GM21447 (cell line): ENCODE measurements at regions not wholly inside any gene's neighbourhood (a gene's known extent, or its start where the extent isn't known, plus 50 kb on each side); places are given as distances from the start of the nearest gene placed in this dataset.

Experiments used
- ATAC-seq: cut with Tn5 transposase; IDR thresholded peaks from one replicate; pipeline ENCODE4 v1.9.1; 2021; ENCODE audit not compliant: unreplicated experiment

DNA sequence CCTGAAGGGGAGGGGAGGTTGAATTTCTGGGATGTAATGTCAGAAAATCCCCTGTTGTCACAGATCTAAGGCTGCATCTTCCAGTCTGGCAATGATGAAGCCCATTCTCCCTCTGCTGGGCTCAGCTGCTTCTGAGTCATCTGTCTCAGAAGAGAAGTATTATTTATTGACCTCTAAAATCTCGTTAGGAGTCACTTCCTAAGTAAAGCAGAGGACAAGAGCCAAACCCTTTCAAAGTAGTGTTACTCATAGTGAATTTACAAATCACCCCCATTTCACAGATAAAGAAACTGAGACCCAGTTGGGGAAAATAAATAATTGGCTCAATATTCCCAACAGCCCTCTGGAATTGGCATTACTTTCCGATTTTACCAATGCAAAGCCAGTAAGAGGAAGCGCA, 167.3 kb upstream of the SKOR2 start:
- ATAC-seq: no peak

DNA sequence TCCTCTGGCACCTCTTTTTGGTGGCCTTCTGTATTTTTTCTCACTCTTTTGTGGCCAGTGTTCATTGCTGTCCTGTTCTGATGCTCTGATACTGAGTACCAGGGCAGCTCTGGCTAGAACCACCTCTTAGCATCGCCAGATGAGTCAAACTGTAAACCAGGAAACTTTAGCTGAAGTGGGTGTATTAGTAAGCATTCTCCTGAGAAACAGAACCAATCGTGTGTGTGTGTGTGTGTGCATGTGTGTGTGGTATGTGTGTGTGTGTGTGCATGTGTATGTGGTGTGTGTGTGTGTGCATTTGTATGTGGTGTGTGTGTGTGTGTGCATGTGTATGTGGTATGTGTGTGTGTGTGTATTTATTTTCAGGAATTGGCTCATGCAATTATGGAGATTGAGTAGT, 166.3 kb upstream of the SKOR2 start:
- ATAC-seq: no peak

DNA sequence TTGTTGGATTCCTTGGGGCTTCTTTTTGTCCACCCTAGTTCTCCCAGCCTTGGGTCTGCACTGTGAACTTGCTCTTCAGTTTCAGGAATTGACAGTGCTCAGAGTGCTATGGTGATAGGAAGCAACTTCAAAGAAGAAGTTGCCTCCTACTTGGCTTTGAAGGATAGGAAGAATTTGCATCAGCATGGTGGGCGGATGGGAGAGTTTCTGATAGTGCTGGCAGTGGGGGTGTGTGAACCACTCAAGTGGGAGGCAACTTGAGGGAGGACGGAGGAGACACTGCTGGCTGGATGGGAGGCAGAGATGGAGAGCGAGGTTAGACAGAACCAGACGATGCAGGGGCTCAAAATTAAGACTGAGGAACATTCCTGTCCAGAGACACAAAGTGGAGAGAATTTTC, 164.4 kb upstream of the SKOR2 start:
- ATAC-seq: no peak

DNA sequence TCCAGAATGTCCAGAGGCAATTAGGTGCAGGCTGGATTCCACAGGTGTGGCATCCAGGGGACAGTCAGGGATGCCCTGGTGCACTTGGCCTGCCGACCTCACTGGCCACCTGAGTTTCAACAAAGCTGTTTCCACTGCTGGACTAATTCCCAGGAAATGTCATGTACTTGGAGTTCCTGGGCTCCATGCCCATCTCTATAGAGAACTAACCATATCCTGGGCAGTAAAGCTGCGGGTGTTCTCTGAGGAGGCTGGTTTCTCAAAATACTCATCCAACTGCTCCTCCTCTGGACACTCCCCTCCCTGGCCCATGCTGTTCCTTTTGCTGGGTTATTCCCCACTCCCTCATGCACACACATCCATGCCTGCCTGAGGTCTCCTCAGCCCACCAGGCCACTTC, 161.9 kb upstream of the SKOR2 start:
- ATAC-seq: no peak

DNA sequence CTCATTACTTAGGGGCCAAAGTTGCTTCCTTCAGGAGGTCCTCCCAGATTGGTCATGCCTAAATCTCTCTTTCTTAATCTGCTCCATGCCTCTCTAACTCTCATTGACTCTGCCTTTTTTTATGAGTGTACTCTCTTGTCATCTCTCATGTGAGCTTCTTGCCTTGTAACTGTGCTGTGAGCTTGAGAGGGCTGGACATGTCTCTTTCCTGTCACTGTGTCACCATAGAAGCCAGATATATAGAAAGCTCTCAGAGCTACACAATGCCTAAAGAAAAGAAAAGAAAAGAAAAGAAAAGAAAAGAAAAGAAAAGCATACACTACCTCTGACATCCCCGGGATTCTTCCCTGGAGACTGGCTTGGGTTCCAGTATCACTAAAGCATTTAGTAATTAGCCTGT, 161.5 kb upstream of the SKOR2 start:
- ATAC-seq: no peak

DNA sequence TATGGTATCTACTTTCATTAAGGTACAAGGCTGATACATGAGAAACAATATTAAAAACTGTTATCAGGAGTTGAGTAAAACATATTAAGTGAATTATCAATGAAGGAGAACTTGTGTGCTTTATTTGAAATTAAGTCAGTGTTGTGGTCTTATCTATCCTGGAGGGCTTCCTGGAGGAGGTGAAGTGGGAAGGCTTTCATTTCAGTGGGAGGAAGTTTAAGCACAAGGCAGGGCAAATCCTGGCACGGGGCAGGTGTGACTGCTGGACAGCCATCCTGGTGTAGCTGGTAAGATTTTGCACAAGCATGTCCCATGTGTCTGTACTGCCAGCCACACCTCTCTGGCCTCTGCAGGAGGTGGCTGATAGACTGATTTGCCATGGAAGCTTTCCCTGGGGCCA, 159.7 kb upstream of the SKOR2 start:
- no peak for ATAC-seq

DNA sequence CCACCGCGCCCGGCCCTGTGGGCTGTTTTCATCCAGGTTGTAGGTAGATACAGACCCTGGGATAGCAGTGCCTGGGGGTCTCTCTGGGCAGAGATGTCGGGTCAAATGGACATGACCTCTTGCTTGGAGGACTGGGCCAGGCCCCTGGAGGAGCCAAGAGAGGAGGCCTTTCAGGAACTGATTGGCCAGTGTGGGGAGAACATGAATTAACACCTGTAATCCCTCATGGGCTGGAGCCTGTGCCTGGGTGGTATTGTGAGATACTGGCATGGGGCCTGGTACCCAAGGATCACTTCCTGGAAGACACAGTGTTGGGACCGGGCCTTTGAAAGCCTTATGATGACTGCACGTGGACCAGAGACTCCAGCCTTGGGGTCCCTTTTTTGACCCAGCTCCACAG, 158.7 kb upstream of the SKOR2 start:
- ATAC-seq: no peak

DNA sequence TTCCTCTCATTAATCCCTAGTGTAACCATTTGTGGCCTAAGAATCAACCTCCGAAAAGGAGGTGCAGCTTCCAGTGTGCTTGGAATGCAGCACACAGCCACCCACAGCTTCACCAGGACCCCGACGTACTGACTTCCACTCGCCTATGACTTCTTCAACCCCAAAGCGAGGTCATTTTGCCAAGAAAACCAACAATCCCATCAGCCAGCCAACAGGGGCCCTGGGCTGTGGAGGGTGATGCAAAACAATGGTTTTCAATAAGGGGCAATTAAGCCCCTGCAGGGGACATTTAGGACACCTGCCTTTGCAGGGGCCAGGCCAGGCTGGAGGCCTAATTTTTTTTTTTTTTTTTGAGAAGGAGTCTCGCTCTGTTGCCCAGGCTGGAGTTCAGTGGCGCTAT, 158.1 kb upstream of the SKOR2 start:
- ATAC-seq: no peak

DNA sequence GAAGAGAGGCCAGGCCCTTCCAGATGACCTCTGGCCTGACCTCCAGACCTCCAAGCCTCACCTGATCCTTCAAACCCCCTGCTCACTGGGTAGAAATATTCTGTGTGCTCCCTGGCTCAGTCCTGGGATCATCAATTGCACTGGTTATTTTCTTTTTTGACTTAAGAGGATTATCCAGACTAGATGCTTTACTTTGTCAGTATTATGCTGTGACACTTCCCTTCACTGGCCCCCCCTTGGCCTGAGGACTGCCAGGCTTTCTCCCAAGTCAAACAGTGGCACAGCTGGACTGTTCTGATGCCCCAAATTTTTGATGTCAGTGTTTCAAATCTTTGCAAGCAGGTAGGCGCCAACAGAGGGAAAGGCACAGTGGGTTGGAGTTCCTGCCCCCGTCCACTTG, 156.3 kb upstream of the SKOR2 start:
- ATAC-seq: no peak

DNA sequence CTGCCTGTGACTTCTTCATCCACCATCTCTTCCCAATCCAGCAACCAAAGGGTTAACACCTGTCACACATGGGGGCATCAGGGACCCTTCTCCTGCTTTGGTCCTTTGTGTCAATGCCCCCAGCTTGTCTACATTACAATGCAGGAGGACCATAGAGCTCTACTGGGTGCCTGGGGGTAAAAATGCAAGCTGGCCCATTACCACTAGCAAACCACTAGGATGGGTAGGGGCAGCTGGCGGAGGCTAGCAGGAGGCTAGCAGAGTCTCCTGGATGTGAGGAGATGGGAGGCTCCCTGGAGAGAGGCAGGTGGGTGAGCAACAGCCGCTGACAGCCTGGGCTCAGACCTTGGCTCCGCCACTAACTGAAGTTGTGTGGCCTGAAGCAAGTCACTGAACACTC, 153.4 kb upstream of the SKOR2 start:
- ATAC-seq: no peak

DNA sequence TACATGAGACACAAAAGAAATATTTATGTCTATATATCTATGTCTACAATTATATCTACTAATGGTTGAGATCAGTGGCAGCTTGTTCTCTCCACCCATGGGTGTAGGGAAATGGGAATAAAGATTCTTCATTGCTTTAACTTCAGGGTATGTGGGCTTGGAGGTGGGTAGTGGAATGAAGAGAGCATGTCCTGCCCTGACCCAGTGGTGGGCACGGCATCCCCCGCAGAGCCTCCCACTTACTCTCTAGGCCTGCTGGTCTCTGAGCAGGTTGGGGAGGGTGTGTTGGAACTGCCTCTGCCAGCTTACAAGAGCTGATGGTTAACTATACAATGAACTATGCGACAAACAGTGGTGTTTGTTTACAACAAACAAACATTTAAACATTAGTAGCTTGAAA, 152.5 kb upstream of the SKOR2 start:
- ATAC-seq: no peak

DNA sequence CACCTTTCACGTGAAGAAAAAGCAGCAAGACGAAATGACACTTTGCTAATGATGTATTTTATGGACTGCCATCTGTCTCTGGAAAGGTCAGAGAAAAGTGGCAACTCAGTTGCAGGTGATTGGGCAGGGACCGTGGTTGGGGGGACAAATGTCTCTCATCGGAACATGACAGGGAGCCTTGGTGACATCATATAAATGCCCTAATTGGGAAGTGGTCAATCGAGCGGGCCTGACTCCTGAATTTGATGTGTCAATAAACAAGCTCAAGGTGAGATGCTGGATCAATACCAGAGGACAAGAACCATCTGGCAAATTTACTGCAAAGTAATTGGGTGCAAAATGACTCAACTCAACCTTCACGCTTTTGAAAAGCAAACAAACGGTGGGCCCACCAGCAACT, 151.9 kb upstream of the SKOR2 start:
- ATAC-seq: no peak

DNA sequence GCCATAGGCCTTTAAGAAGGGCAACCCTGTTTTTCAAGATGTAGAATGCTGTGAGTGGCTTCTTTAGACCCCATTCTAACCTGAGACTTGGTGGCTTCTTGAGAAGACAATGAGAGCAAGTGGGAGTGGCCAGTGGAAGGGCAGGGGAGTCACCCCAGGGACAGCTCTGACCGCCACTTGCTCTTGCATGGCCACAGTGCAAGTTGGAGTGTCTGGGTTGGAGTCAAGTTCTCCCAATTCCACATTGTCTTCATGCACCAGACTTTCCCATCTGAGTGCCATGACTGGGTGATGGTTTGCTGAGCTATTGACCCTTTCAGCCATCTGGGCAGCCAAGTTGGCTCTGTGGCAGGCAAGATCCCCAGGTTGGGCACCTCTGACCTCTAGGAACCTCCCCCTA, 148.0 kb upstream of the SKOR2 start:
- no peak for ATAC-seq

DNA sequence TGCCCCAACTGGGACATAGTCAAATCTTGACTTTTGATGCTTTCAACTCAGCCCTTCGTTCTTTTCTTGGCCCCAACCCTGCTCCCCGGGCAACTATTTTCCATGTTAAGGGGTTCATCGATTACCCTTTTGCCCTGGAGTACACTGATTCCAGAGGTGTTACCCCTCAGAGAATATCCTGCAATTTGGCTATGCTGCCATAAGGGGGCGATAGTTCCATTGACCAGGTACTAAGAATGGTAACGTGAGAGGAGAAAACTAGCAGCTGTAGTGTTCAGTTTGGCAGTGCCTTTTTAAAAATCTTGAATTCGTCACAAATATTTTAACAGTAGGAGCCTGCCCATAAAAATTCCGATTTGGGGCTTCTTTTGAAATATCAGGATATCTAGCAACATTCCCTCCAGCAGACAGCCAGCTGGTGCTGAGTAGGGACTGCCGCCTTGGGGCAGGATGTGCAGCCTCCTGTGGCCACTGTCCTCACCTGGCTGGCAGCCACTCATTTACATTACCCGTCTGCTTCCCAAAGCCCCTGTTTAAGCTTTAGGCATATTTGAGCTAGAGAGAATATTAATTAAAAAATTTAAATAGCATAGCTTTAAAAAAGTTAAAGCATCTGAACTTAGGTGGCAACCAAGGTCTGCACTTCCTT, 146.3 kb upstream of the SKOR2 start:
- no peak for ATAC-seq

DNA sequence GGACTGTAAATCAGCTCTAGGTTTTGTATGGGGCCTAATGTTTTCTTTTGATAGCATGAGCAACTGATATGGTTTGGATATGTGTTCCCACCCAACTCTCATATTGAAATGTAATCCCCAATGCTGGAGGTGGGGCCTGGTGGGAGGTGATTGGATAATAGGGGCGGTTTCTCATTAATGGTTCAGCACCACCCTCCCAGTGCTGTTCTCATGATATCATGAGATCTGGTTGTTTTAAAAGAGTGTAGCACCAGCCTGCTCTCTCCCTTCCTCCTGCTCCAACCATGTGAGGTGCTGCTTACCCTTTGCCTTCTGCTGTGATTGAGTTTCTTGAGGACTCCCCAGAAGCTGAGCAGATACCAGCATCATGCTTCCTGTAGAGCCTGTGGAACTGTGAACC, 140.2 kb upstream of the SKOR2 start:
- ATAC-seq: no peak

DNA sequence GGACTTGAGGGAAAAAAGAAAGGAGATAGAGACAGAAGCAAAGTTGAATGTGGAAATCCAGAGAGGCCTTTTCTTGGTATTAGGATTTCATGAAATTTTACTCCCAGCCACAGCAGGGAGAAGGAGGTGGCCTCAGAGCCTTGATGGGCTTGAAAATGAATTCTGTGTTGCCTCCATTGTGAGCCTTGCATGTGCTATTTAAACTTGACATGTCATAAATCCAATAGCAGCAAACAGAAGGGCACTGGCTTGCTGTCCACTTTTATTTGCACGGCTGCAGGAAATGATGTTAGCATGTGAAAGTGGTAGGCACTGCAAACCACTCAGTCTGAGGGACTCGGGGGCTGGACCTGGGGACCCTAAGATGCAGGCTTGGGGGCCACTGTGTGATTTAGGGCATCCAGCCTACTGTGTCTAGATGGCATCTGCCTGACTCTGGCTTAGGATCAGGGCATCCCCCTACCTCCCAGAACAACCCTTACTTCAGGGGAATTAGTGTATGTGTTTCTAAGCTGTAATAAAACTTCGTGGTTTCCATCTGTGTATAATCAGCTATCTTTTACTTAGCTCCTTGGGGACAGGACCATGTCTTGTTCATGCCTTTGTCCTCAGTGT, 139.1 kb upstream of the SKOR2 start:
- no peak for ATAC-seq

DNA sequence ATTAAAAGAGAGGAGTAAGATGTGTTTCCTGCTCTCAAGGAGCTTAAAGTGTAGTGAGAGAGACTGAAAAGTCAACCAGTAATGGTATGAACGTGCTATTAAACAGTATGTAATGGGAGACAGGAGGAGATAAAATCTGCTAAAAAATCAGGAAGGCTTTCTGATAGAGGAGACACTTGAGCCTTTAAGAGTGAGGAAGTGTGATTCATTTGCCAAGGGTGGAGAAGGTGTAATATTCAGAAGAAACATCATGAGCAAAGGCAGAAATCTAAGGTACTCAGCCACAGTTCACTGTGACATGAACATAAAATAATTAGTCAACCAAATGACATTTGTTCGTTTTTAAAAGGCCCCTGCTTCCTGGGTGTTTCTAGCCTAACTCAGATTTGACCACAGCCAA, 137.8 kb upstream of the SKOR2 start:
- no peak for ATAC-seq

DNA sequence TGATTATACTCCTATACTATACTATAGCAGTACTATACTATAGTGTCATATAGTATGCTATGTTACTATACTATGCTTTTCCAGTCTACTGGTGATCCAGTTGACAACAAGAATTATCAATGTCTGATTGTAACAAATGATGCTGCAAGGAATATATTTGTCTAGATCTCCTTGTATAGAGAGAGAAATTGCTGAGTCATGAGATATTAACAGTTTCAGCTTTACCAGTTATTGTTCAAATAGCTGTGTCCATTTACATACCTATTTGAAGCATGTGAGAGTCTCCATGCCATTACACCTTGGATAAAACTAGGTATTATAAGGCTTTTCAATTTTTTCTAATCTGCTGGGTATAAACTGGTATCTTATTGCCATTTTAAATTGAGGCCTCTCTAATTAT, 136.4 kb upstream of the SKOR2 start:
- no peak for ATAC-seq

DNA sequence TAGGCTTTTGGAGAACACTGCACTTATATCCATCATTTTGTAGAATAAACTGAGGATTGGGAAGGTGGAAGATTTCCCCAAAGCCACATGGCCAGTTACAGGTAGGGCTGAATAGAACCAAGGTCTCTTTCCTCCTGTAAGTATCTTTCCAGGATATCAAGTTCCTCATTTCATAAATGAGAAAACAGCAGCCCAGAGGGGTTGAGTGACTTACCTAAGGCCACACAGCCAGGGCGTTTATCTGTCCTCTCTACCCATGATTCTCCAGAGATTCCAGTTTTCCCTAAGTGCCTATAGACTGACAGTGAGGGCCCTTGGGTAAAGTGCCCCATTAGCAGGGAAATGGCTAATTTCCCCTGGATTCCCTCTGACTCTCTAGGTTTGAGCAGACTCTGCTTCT, 132.3 kb upstream of the SKOR2 start:
- ATAC-seq: no peak

DNA sequence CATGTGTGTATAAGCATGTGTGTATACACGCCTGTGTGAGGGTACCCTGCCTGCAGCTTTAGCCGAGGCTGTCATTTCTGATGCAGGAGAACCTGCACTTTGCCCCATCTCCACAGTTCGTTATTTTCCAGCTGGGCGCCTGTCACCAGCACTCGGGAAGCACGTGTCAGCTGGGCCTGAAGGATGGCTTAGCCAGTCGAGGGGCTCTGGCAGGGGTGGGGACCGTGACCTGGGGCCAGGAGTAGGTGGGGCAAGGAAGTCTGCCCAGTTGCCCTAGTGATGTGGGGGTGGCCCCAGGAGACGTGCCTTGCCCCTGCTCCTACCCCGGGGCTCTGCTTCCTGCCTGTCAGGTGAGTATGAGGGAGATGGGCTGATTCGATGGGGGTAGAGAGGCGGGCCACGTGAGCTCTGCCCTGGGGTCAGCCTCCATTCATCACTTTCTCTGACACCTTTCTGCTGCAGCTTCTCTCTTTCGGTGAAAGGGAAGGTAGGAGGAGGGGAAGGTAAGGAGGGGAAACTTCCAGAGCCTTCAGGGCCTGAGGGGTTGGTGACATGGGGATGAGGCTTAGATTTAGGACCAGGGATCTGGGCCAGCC, 130.6 kb upstream of the SKOR2 start:
- ATAC-seq: no peak

DNA sequence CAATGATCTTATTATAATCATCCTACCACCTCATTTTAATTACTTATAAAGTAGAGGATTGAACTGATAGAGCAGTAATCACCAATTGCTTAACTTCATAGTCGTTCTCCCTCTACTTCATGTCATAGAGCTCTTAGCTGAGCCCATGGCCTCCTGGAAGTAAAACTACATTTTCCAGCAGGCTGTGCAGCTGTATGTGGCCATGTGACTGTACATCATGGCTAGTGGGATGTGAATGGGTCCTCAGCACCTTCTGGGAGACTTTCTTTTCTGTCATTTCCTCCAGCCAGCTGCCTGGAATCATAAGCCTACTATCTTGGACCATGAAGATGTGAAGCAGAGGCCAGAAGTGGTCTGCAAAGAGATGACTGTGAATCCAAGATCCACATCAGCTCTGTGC, 128.7 kb upstream of the SKOR2 start:
- no peak for ATAC-seq

DNA sequence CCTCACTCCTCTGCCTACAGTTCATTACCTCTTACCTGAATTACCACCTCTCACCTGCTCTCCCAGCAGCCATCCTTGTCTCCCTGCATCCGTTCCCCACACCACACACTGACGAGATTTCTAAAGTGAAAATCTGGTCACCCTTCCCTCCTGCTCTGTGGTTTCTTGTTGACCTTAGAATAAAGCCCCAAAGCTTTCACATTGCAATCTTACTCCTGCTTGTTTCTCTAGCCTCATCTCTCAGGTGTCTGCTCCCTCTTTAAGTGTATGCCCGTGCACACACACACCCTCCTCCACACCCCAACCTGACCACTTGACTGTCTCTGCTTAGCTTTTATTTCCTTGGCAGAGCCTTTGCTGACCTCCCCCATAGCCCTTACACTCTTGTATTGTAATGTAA, 122.0 kb upstream of the SKOR2 start:
- no peak for ATAC-seq

DNA sequence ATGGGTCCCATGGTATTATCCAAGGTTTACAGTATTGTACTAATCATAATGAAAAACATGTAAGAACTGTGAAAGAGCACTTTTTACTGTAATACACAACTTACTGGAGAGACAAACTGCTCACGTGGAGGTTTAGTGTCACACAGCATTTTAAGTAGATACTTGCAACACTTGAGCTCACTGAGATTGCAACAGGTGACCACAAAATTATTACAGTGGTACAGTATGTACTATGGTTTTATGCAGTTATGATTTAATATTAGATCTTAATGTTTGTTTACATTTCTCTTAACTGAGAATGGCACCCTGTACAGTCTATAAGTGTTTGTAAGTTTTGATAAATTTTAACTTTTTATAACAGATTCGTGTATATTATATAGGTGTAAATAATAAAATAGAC, 118.6 kb upstream of the SKOR2 start:
- ATAC-seq: no peak
